ENCODE measurements at regions not wholly inside any gene's neighbourhood (a gene's known extent, or its start where the extent isn't known, plus 50 kb on each side); places are given as distances from the start of the nearest gene placed in this dataset.

DNA sequence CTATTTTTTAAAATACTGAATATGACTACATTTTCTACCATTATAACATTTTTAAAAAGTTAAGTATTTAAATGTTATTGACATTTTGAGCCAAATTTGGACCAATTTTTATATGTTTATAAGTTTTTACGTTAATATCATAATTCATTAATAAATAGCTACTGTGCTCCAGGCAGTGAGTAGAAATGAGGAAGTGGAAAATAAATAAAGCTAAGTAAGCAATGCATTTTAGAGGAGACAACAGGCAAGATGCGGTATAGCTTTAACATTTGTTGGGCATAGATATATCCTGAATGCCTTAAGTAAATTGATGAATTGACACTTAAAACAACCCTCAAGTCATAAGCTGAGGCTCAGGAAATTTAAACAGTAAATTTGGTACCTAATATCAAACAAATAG is 474.8 kb downstream of the PCDH10 start:
- TF ChIP-seq, protein P1, sequence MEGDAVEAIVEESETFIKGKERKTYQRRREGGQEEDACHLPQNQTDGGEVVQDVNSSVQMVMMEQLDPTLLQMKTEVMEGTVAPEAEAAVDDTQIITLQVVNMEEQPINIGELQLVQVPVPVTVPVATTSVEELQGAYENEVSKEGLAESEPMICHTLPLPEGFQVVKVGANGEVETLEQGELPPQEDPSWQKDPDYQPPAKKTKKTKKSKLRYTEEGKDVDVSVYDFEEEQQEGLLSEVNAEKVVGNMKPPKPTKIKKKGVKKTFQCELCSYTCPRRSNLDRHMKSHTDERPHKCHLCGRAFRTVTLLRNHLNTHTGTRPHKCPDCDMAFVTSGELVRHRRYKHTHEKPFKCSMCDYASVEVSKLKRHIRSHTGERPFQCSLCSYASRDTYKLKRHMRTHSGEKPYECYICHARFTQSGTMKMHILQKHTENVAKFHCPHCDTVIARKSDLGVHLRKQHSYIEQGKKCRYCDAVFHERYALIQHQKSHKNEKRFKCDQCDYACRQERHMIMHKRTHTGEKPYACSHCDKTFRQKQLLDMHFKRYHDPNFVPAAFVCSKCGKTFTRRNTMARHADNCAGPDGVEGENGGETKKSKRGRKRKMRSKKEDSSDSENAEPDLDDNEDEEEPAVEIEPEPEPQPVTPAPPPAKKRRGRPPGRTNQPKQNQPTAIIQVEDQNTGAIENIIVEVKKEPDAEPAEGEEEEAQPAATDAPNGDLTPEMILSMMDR (IDR thresholded peaks at IDR 0.05) = no peak
- TF ChIP-seq EP300 (IDR thresholded peaks at IDR 0.05; ENCODE audit: borderline replicate concordance in 1 of 2, low read depth in 1 of 2, low read length in 1 of 2) (no peak), TAF1 (IDR thresholded peaks at IDR 0.05; ENCODE audit: borderline replicate concordance, low read depth, low read length) (no peak), SIN3A (IDR thresholded peaks at IDR 0.05; ENCODE audit: borderline replicate concordance, low read depth, low read length) (no peak), JUND (IDR thresholded peaks at IDR 0.05) (no peak)
- TF ChIP-seq, protein P2, sequence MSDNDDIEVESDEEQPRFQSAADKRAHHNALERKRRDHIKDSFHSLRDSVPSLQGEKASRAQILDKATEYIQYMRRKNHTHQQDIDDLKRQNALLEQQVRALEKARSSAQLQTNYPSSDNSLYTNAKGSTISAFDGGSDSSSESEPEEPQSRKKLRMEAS (IDR thresholded peaks at IDR 0.05; ENCODE audit: low read depth) = no peak
